ENCODE measurements at regions not wholly inside any gene's neighbourhood (a gene's known extent, or its start where the extent isn't known, plus 50 kb on each side); places are given as distances from the start of the nearest gene placed in this dataset.

DNA sequence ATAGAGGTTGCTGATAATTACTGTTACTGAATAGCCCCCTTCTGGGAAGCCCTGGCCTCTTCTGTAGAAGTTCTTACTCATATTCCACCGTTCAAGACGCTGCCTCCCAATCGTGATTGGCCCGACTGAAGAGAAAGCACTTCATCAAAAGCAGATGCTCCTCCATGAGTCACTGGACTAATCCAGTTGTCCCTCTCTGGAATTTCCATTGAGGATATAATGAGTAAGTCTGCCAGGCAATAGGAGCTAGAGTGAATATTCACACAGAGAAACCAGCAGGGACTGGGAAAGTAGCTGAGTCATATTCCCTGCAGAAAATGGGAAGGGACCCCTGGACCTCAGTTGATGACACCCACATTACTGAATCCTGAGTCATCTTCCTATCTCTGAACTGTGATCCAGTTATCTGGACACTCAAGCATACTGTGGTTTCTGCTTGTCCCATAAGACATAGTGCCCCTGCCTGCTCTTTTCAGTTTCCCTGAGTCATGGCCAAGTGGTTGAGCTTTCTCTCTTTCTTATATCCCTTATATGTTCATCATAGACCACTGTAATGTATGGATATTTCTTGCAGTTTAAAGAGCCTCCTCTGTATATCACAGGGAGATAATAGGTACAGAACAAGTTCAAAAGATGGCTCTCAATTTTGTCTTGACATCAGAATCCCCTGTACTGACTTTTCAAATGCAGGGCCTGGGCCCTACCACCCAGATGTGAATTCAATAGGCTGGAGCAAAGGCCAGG lies 151.2 kb upstream of the CDIN1 start (continued):
- peak; percentile 75; the same call in 1 of the 2 replicates for TF ChIP-seq ATF3 (CRISPR knock-in tag; IDR thresholded peaks at IDR 0.05)
- no peak for TF ChIP-seq ZNF138 (CRISPR knock-in tag; IDR thresholded peaks at IDR 0.05; ENCODE audit: low read depth)
- TF ChIP-seq, protein P1, sequence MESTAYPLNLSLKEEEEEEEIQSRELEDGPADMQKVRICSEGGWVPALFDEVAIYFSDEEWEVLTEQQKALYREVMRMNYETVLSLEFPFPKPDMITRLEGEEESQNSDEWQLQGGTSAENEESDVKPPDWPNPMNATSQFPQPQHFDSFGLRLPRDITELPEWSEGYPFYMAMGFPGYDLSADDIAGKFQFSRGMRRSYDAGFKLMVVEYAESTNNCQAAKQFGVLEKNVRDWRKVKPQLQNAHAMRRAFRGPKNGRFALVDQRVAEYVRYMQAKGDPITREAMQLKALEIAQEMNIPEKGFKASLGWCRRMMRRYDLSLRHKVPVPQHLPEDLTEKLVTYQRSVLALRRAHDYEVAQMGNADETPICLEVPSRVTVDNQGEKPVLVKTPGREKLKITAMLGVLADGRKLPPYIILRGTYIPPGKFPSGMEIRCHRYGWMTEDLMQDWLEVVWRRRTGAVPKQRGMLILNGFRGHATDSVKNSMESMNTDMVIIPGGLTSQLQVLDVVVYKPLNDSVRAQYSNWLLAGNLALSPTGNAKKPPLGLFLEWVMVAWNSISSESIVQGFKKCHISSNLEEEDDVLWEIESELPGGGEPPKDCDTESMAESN (CRISPR knock-in tag; conservative IDR thresholded peaks at IDR 0.05) = no peak
- TF ChIP-seq NFE2 (CRISPR knock-in tag; IDR thresholded peaks at IDR 0.05) = peak; percentile 62; the same call in 1 of the 2 replicates

- no peaks in the 10 kb centered on the region for H3K9me3 ChIP-seq (ENCODE audit: low read length)
- in situ Hi-C loops (cut with HindIII; ENCODE audit: extremely low pct_ligation_motif_present, low pct_unique_long_range_greater_than_20kb) = no loop called here
- ChIA-PET CTCF (ENCODE audit: low intra/inter-chr PET ratio, low total read pairs) (no interaction called here), POLR2A (no interaction called here)
- H4K20me1 ChIP-seq (ENCODE audit: insufficient read depth, low read length) = no peaks in the 10 kb centered on the region
- H3K4me1 ChIP-seq (ENCODE audit: insufficient read depth, low read length) = peaks cover 8% of the 10 kb centered on the region; the same call in 1 of the 2 replicates
- no peak overlapping the region for H3K4me3 ChIP-seq (replicated peaks in 1 of 3; ENCODE audit: insufficient read depth in 1 of 3, low read depth in 2 of 3, low read length in 3 of 3)
- no peak overlapping the region for H3K4me2 ChIP-seq (ENCODE audit: low read depth, low read length)
- FAIRE-seq (no peak), ATAC-seq (no peak), DNase-seq (ENCODE audit: low spot score) (no peak)
- no peak overlapping the region for H3K27ac ChIP-seq (ENCODE audit: extremely low read length, insufficient read depth, low read length)
- H3K9ac ChIP-seq (ENCODE audit: insufficient read depth, low read depth, low read length) = no peak overlapping the region
- 36% methylated on average over 2 of the region's 2 CpGs for WGBS (ENCODE audit: low lambda C conversion rate)
- no peak overlapping the region for H2AFZ ChIP-seq (ENCODE audit: low read length)
- no TSS peak for BruUV-seq (replicated peaks)
- H3K36me3 ChIP-seq (replicated peaks in 1 of 2; ENCODE audit: control insufficient read depth in 1 of 2, insufficient read depth in 2 of 2, low read length in 2 of 2) = no peaks in the 10 kb centered on the region
- intact Hi-C loops (cut with micrococcal nuclease; ENCODE audit: unreplicated experiment) = no loop called here
- H3K79me2 ChIP-seq (ENCODE audit: insufficient read depth, low read length) = no peaks in the 10 kb centered on the region
- peaks cover 0 to 1% of the 10 kb centered on the region in 2 experiments; a peak in 1 of 5 replicates for H3K27me3 ChIP-seq (ENCODE audit: control insufficient read depth in 1 of 2, insufficient read depth in 2 of 2, low read length in 2 of 2)
- TF ChIP-seq ZFYVE20 (CRISPR knock-in tag; IDR thresholded peaks at IDR 0.05; ENCODE audit: borderline replicate concordance, low read depth) (no peak), ZNF124 (CRISPR knock-in tag; IDR thresholded peaks at IDR 0.05) (no peak), THAP9 (CRISPR knock-in tag; IDR thresholded peaks at IDR 0.05; ENCODE audit: borderline replicate concordance) (no peak), MTA1 (CRISPR knock-in tag; IDR thresholded peaks at IDR 0.05; ENCODE audit: borderline replicate concordance) (no peak), TRIM22 (IDR thresholded peaks at IDR 0.05) (no peak), ZNF552 (CRISPR knock-in tag; IDR thresholded peaks at IDR 0.05; ENCODE audit: borderline replicate concordance) (no peak), ZNF589 (CRISPR knock-in tag; conservative IDR thresholded peaks at IDR 0.05) (no peak), ZSCAN25 (CRISPR knock-in tag; IDR thresholded peaks at IDR 0.05) (no peak), SNAI1 (CRISPR knock-in tag; IDR thresholded peaks at IDR 0.05; ENCODE audit: borderline replicate concordance) (no peak), ZNF672 (CRISPR knock-in tag; IDR thresholded peaks at IDR 0.05) (no peak)
- TF ChIP-seq, protein P2, sequence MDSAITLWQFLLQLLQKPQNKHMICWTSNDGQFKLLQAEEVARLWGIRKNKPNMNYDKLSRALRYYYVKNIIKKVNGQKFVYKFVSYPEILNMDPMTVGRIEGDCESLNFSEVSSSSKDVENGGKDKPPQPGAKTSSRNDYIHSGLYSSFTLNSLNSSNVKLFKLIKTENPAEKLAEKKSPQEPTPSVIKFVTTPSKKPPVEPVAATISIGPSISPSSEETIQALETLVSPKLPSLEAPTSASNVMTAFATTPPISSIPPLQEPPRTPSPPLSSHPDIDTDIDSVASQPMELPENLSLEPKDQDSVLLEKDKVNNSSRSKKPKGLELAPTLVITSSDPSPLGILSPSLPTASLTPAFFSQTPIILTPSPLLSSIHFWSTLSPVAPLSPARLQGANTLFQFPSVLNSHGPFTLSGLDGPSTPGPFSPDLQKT (CRISPR knock-in tag; IDR thresholded peaks at IDR 0.05; ENCODE audit: borderline replicate concordance) = no peak
Measured at GRCh38 chr15:36429707-36430106, 149.7 kb upstream of the CDIN1 start.

All from HepG2 (cell line).